Stomach (tissue), 4 donors: ENCODE measurements at regions not wholly inside any gene's neighbourhood (a gene's known extent, or its start where the extent isn't known, plus 50 kb on each side); places are given as distances from the start of the nearest gene placed in this dataset.

Experiments
- CTCF ChIP-seq, 7 experiments: fragments of 450-650 bp in 4 of 7; fragments of 200-600 bp in 3 of 7; sonication (generic) in 3 of 7; IDR thresholded peaks; one replicate each; pipeline ENCODE4 v1.5.1; 2016 to 2019; ENCODE audit warnings: antibody characterized with exemption in 7 of 7, control low read depth in 2 of 7, mild to moderate bottlenecking in 1 of 7
- EP300 ChIP-seq: sonication (generic); formaldehyde crosslinking; IDR thresholded peaks from one replicate; pipeline ENCODE4 v1.6.1; 2017; ENCODE audit warnings: antibody characterized with exemption
- POLR2A ChIP-seq, 4 donors: fragments of 450-650 bp; IDR thresholded peaks; one replicate each; pipeline ENCODE4 v1.6.1; 2016; ENCODE audit warnings: antibody characterized with exemption in 4 of 4, control low read depth in 2 of 4, mild to moderate bottlenecking in 1 of 4, moderate library complexity in 1 of 4
- POLR2AphosphoS5 ChIP-seq, 3 donors: sonication (generic); formaldehyde crosslinking; IDR thresholded peaks; one replicate each; pipeline ENCODE4 v1.6.1; 2016; ENCODE audit warnings: antibody characterized with exemption in 3 of 3

GRCh38 chr18:30403278-30403677 is 639.3 kb downstream of the DSC3 start:
- TF ChIP-seq CTCF (IDR thresholded peaks at IDR 0.05) (no peak), POLR2AphosphoS5 (IDR thresholded peaks at IDR 0.05) (no peak), EP300 (no peak), POLR2A (IDR thresholded peaks at IDR 0.05) (no peak)
